HepG2 (cell line): ENCODE measurements at regions not wholly inside any gene's neighbourhood (a gene's known extent, or its start where the extent isn't known, plus 50 kb on each side); places are given as distances from the start of the nearest gene placed in this dataset.

Experiments
- GFI1 ChIP-seq: sonication (generic); formaldehyde crosslinking; IDR thresholded peaks from 2 replicates; pipeline ENCODE4 v1.5.0; 2020; ENCODE audit warnings: missing genetic modification reagents, mild to moderate bottlenecking, borderline replicate concordance
- LCORL ChIP-seq, 2 experiments: fragments of 450-650 bp in 1 of 2; sonication (generic) in 1 of 2; formaldehyde crosslinking in 1 of 2; IDR thresholded peaks; 2 replicates each; pipeline versions ENCODE4 v1.5.0 to v1.6.1; 2017 to 2020; ENCODE audit warnings: antibody characterized with exemption in 1 of 2, missing genetic modification reagents in 1 of 2
- MED13 ChIP-seq: sonication (generic); formaldehyde crosslinking; IDR thresholded peaks from 2 replicates; pipeline ENCODE4 v1.5.0; 2020; ENCODE audit warnings: missing genetic modification reagents
- MTA1 ChIP-seq: sonication (generic); formaldehyde crosslinking; IDR thresholded peaks from 2 replicates; pipeline ENCODE4 v1.4.0; 2020; ENCODE audit warnings: missing genetic modification reagents, mild to moderate bottlenecking, borderline replicate concordance
- RXRA ChIP-seq: sonication (generic); formaldehyde crosslinking; IDR thresholded peaks from 2 replicates; pipeline ENCODE4 v1.5.1; 2020; ENCODE audit warnings: missing genetic modification reagents
- ZNF496 ChIP-seq: sonication (generic); formaldehyde crosslinking; IDR thresholded peaks from 2 replicates; pipeline ENCODE4 v1.8.1; 2023; ENCODE audit warnings: mild to moderate bottlenecking, moderate library complexity, missing genetic modification reagents; ENCODE audit not compliant: insufficient replicate concordance
- TF ChIP-seq, protein P1 (sequence below): sonication (generic); formaldehyde crosslinking; IDR thresholded peaks from 2 replicates; pipeline ENCODE4 v1.5.1; 2020; ENCODE audit warnings: mild to moderate bottlenecking, missing genetic modification reagents, borderline replicate concordance
- TF ChIP-seq, protein P2 (sequence below): sonication (generic); formaldehyde crosslinking; IDR thresholded peaks from 2 replicates; pipeline ENCODE4 v1.4.0; 2020; ENCODE audit warnings: missing genetic modification reagents
- TF ChIP-seq, protein P3 (sequence below): sonication (generic); formaldehyde crosslinking; IDR thresholded peaks from 2 replicates; pipeline ENCODE4 v1.5.0; 2020; ENCODE audit warnings: missing genetic modification reagents
- TF ChIP-seq, protein P4 (sequence below): sonication (generic); formaldehyde crosslinking; IDR thresholded peaks from 2 replicates; pipeline ENCODE4 v1.4.0; 2020; ENCODE audit warnings: missing genetic modification reagents
- TF ChIP-seq, protein P5 (sequence below), 2 experiments: sonication (generic) in 1 of 2; formaldehyde crosslinking in 1 of 2; IDR thresholded peaks; 2 replicates each; pipeline versions ENCODE4 v1.4.0 to v1.6.1; 2016 to 2020; ENCODE audit warnings: borderline replicate concordance in 1 of 2, low read depth in 1 of 2, mild to moderate bottlenecking in 1 of 2, missing genetic modification reagents in 1 of 2

DNA sequence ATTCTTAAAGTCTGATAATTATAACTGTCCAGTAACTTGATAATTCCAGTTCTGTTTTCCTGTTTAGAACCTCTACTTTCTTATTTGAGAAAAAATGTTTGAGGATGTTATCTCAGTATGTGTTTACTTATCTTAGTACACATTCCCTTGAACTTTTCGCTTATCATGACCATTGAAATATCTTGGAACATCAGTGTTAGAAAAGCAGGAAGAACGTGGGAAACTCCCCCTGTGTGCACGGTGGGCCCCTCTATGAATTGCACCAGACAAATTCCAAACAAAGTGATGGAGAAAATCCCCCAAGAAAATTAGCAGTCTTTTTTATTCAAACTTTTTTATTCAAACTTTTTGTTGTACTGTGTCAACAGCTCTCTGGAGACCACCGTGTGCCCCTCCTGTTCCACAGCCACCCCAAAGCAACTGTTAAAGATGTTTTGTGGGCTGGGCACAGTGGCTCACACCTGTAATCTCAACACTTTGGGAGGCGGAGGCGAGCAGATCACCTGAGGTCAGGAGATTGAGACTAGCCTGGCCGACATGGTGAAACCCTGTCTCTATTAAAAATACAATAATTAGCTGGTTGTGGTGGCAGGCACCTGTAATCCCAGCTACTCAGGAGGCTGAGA, 78.3 kb upstream of the PEG3 start (continued):
- TF ChIP-seq, protein P1, sequence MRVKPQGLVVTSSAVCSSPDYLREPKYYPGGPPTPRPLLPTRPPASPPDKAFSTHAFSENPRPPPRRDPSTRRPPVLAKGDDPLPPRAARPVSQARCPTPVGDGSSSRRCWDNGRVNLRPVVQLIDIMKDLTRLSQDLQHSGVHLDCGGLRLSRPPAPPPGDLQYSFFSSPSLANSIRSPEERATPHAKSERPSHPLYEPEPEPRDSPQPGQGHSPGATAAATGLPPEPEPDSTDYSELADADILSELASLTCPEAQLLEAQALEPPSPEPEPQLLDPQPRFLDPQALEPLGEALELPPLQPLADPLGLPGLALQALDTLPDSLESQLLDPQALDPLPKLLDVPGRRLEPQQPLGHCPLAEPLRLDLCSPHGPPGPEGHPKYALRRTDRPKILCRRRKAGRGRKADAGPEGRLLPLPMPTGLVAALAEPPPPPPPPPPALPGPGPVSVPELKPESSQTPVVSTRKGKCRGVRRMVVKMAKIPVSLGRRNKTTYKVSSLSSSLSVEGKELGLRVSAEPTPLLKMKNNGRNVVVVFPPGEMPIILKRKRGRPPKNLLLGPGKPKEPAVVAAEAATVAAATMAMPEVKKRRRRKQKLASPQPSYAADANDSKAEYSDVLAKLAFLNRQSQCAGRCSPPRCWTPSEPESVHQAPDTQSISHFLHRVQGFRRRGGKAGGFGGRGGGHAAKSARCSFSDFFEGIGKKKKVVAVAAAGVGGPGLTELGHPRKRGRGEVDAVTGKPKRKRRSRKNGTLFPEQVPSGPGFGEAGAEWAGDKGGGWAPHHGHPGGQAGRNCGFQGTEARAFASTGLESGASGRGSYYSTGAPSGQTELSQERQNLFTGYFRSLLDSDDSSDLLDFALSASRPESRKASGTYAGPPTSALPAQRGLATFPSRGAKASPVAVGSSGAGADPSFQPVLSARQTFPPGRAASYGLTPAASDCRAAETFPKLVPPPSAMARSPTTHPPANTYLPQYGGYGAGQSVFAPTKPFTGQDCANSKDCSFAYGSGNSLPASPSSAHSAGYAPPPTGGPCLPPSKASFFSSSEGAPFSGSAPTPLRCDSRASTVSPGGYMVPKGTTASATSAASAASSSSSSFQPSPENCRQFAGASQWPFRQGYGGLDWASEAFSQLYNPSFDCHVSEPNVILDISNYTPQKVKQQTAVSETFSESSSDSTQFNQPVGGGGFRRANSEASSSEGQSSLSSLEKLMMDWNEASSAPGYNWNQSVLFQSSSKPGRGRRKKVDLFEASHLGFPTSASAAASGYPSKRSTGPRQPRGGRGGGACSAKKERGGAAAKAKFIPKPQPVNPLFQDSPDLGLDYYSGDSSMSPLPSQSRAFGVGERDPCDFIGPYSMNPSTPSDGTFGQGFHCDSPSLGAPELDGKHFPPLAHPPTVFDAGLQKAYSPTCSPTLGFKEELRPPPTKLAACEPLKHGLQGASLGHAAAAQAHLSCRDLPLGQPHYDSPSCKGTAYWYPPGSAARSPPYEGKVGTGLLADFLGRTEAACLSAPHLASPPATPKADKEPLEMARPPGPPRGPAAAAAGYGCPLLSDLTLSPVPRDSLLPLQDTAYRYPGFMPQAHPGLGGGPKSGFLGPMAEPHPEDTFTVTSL, result peak; percentile 72; the same call in 1 of the 2 replicates
- TF ChIP-seq LCORL (IDR thresholded peaks at IDR 0.05), result no peak
- peak; percentile 49; the same call in 1 of the 2 replicates for TF ChIP-seq LCORL (CRISPR knock-in tag; IDR thresholded peaks at IDR 0.05)
- peak; percentile 96 for TF ChIP-seq MED13 (CRISPR knock-in tag)
- TF ChIP-seq, protein P2, sequence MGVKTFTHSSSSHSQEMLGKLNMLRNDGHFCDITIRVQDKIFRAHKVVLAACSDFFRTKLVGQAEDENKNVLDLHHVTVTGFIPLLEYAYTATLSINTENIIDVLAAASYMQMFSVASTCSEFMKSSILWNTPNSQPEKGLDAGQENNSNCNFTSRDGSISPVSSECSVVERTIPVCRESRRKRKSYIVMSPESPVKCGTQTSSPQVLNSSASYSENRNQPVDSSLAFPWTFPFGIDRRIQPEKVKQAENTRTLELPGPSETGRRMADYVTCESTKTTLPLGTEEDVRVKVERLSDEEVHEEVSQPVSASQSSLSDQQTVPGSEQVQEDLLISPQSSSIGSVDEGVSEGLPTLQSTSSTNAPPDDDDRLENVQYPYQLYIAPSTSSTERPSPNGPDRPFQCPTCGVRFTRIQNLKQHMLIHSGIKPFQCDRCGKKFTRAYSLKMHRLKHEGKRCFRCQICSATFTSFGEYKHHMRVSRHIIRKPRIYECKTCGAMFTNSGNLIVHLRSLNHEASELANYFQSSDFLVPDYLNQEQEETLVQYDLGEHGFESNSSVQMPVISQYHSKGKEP (CRISPR knock-in tag), result no peak
- TF ChIP-seq, protein P3, sequence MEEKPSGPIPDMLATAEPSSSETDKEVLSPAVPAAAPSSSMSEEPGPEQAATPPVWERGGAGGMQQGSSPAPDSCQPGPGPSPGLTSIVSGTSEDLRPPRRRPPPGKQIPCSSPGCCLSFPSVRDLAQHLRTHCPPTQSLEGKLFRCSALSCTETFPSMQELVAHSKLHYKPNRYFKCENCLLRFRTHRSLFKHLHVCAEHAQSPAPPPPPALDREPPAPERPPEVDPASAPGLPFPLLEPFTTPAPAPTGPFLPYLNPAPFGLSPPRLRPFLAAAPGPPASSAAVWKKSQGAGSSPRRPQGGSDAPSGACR (CRISPR knock-in tag), result peak; percentile 33; the same call in 1 of the 2 replicates
- TF ChIP-seq, protein P4, sequence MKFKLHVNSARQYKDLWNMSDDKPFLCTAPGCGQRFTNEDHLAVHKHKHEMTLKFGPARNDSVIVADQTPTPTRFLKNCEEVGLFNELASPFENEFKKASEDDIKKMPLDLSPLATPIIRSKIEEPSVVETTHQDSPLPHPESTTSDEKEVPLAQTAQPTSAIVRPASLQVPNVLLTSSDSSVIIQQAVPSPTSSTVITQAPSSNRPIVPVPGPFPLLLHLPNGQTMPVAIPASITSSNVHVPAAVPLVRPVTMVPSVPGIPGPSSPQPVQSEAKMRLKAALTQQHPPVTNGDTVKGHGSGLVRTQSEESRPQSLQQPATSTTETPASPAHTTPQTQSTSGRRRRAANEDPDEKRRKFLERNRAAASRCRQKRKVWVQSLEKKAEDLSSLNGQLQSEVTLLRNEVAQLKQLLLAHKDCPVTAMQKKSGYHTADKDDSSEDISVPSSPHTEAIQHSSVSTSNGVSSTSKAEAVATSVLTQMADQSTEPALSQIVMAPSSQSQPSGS (CRISPR knock-in tag), result peak; percentile 61; the same call in 1 of the 2 replicates
- TF ChIP-seq, protein P5, sequence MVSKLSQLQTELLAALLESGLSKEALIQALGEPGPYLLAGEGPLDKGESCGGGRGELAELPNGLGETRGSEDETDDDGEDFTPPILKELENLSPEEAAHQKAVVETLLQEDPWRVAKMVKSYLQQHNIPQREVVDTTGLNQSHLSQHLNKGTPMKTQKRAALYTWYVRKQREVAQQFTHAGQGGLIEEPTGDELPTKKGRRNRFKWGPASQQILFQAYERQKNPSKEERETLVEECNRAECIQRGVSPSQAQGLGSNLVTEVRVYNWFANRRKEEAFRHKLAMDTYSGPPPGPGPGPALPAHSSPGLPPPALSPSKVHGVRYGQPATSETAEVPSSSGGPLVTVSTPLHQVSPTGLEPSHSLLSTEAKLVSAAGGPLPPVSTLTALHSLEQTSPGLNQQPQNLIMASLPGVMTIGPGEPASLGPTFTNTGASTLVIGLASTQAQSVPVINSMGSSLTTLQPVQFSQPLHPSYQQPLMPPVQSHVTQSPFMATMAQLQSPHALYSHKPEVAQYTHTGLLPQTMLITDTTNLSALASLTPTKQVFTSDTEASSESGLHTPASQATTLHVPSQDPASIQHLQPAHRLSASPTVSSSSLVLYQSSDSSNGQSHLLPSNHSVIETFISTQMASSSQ (IDR thresholded peaks at IDR 0.05; ENCODE audit: low read depth), result peak; percentile 76
- TF ChIP-seq, protein P5 (CRISPR knock-in tag; IDR thresholded peaks at IDR 0.05; ENCODE audit: borderline replicate concordance), result peak; percentile 78
- TF ChIP-seq ZNF496, result no peak
- TF ChIP-seq MTA1 (CRISPR knock-in tag), result no peak
- TF ChIP-seq RXRA (CRISPR knock-in tag), result peak; percentile 74; the same call in 1 of the 2 replicates
- TF ChIP-seq GFI1 (CRISPR knock-in tag), result no peak
